ENCODE measurements at regions not wholly inside any gene's neighbourhood (a gene's known extent, or its start where the extent isn't known, plus 50 kb on each side); places are given as distances from the start of the nearest gene placed in this dataset.

GRCh38 chr3:127123533-127123932 lies 69.4 kb upstream of the PRR23E start:
- TF ChIP-seq, protein P1, sequence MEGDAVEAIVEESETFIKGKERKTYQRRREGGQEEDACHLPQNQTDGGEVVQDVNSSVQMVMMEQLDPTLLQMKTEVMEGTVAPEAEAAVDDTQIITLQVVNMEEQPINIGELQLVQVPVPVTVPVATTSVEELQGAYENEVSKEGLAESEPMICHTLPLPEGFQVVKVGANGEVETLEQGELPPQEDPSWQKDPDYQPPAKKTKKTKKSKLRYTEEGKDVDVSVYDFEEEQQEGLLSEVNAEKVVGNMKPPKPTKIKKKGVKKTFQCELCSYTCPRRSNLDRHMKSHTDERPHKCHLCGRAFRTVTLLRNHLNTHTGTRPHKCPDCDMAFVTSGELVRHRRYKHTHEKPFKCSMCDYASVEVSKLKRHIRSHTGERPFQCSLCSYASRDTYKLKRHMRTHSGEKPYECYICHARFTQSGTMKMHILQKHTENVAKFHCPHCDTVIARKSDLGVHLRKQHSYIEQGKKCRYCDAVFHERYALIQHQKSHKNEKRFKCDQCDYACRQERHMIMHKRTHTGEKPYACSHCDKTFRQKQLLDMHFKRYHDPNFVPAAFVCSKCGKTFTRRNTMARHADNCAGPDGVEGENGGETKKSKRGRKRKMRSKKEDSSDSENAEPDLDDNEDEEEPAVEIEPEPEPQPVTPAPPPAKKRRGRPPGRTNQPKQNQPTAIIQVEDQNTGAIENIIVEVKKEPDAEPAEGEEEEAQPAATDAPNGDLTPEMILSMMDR (conservative IDR thresholded peaks at IDR 0.05; ENCODE audit: low read depth, low read length), result no peak
- no peak for TF ChIP-seq EZH2 (IDR thresholded peaks at IDR 0.05; ENCODE audit: borderline replicate concordance, low read depth, low read length, poor library complexity, severe bottlenecking)
